GM21390 (cell line): ENCODE measurements at regions not wholly inside any gene's neighbourhood (a gene's known extent, or its start where the extent isn't known, plus 50 kb on each side); places are given as distances from the start of the nearest gene placed in this dataset.
"Not testable (repeated sequence)": the region's sequence is repeated elsewhere in the genome, so short reads cannot be mapped to it uniquely, and the experiment has no call there.

Experiments
- ATAC-seq: cut with Tn5 transposase; IDR thresholded peaks from one replicate; pipeline ENCODE4 v1.9.1; 2021; ENCODE audit not compliant: unreplicated experiment

DNA sequence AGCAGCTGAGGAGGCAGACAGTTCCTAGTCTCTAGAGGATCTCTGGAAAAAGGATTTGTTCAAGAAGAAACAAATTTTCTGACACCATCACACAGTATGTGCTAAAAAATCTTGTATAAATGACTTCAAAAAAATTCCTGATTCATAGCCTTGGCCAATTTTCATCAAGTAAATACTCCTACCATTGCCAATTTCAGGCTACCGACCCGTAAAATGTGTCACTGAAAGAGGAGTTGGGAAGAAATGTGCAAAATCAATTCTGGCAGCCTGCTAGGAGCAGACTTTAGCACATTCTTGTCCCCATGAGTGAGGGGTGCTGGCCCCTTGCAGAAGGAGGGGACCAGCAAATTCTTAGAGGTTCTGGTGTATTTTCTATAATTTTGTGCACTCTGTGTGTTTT lies 109.4 kb downstream of the TMEM30B start:
- no peak for ATAC-seq

DNA sequence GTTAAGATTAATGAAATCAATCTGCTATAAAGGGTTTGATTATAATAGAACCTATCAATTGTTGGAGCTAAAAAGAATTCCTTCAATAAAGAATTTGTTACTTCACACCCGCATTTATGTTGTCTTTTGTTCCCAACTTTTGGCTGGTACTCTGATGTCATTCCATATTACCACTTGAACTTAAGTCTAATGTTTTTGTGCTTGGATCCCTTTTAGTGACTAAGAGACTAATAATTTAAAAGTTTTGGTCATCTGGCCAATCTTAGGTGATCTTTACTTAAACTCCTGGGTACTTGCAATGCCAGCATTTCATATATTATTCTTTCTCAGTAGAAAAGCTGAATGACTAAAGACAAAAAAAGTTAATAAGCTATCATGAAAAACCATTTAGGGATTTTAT lies 113.0 kb downstream of the TMEM30B start:
- ATAC-seq: no peak

DNA sequence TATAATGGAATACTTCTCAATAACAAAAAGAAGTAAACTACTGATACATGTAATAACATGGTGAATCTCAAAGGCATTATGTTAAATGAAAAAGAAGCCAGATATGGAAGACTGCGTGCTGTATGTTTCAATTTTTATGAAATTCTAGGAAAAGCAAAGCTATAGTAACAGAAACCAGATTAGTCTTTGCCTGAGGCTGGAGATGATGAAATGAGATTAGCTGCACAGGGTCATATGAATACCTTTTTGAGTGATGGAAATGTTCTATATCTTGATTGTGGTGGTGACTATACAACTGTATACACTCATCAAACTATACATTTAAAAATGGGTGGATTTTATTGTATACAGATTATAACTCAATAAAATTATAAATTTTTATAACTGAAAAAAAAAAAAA lies 113.5 kb downstream of the TMEM30B start:
- ATAC-seq: no peak

DNA sequence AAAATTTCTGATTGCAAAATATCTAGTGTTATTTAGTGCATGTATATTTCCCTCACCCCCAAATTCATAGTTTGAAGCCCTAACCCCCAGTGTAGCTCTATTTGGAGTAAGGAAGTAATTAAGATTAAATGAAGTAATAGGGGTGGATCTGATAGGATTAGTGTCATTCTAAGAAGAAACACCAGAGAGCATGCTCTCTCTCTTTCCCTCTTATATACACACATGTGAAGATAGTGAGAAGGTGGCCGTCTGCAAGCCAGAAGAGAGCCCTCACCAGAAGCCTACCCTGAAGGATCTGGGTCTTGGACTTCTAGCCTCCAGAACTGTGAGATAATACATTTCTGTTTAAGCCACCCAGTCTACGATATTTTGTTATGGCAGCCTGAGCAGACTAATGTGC lies 120.3 kb downstream of the TMEM30B start:
- no peak for ATAC-seq

DNA sequence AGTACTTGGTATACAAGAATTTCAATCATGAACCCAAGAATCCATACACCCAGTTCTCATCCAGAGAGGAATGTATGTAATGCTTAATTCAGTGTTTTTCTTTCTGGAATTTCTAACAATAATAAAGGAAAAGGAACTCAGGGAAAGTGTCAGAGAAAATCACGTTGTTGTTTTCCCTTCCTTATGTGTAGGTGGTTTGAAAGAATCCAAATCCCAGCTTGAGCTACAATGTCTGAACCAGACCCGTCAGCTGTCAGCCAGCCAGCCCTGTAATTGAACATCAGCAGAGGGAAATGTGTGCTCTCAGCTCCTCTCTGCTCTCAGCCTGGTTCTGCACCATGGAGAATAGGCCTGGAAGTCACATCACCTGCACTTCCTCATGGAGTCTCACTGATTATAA lies 126.5 kb downstream of the TMEM30B start:
- ATAC-seq: no peak

DNA sequence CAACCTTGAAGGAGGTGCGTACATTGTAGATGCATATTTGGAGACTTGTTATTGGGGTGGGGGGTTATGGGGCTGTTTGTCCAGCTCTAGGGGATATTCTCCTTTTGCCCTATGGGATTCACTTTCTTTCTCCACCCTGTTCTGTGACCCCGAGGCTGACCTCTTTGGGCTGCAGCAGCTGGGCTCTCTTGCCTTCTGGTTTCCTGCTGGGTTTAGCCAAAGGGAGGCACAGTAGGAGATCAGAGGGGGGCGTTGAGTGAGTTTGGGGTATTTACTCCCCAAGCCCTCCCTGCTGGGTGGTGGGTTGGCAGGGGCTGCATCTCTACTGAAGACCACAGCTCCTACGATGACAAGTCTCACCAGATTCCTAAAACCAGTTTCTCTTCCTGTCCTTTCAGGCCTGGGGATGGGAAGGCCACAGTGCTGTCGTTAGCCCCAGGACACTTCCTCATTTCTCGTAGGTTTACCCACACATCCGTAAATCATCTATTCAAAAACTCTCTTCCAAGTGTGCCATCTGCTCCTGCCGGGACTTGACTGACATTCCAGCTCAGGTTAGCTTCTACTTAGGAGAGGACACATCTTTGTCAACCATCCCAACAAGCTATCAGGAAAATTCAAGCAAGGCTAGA lies 127.1 kb downstream of the TMEM30B start:
- ATAC-seq: no peak

DNA sequence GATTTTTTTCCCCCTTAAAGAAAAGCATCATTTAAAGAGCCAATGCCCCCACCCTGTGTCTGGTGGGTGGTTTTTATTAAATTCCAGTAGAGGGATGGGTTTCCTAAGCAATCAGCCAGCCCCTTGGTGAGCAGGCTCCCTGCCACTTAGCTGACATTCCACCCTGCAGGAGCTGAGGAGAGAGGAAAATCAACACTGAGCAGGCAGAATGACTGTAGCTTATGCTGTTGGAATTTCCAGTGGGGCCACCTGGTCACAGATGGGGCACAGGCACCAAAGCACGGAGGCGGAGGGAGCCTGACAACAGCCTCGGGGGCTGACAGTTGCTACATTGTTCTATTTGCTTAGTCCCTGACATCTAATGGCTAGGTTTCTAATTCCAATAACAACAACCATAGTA lies 127.7 kb downstream of the TMEM30B start:
- no peak for ATAC-seq

DNA sequence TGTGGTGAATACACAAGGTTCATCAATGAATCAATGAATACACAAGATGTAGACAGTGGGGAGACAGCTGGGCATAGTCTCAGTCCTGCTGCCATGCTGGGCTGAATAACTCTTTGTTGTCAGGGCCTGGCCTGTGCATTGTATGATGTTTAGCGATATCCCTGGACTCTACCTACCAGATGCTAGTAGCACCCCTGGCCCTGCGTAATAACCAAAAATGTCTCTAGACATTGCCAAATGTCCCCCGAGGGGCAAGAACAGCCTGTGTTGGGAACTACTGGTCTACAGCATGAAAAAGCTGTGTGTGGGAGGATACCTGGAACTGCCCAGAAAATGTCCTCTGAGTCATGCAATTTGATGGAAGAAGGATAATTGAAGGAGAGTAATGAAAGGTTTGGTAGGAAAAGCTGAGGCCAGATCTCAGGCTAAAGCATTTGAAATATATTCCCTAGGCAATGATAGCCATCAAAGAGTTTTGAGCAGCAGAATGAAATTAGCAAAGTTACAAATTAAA lies 128.2 kb downstream of the TMEM30B start:
- no peak for ATAC-seq

DNA sequence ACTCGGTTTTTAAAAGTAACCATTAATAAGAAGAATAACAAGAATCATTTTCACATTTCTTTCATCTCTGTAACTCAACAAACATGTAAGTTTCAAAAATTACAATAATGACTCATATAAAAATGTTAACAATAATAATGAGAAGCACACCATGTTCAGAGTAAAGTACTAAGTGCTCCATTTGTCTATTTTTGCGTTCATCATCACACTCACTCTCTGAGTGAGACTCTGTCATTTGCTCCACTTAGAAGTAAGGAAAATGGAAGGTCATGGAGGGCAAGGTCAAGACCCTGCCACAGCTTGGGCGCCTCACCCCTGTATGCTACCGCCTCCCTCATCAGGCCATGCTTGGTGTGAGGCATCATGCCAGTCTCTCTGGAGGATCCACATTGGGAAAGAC lies 129.9 kb downstream of the TMEM30B start:
- no peak for ATAC-seq

DNA sequence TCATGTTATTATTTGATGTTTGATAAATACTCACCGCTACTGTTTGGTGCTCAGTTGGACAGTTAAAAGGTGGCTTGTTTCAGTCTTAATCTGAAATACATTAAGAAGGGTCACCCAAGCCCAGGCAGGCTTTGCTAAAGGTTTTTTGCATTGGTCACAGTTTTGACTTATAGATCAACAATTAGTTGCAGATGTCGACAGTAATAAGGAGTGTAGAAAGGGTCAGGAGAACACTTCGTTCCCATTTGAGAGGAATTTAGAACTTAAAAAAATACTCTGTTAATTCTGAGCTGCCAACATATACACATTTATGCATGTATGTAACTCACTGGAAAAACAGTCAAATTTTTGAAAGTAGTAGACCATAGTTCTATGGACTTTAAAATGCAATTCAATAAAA lies 130.3 kb downstream of the TMEM30B start:
- ATAC-seq: no peak

DNA sequence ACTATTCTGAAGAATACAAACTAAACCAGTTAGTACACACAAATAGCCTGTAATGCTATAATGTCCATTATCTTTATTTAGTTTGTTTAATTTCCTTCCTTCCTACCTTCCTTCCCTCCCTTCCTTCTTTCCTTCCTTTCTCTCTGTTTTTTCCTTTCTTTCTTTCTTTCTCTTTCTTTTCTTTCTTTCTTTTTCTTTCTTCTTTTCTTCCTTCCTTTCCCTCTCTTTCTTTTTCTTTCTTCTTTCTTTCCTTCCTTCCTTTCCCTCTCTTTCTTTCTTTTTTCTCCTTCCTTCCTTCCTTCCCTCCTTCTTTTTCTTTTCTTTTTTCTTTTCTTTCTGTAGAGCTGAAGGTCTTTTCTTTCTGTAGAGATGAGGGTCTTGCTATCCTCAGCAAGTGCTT lies 131.2 kb downstream of the TMEM30B start:
- ATAC-seq: no peak

DNA sequence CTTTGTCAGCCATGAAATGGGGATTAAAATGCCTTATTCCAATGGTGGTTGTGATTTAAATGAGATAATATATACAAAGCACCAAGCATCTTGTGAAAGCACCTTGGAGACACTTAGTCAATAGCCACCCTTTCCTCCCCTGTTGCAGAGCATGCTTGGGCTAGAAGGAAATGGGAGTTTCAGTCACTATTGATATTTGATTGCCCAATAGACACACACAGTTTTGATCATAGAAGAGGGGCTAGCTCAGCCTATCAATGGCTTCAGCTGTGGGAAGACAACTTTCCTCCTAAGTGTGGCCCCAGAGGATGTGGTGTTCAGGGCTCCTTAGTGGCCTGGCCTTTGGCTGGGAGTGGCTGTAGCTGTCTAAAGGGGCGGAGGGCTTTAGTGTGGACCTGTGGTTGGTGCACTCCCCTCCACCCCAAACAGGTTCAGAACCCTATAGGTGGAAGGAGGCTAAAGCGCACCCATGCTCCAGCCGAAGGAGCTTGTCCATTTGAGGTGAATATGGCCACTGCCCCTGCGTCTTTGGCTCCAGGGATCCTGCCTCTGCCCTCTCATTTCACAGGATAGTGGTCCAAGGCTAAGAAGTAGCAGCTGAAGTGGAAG lies 132.3 kb downstream of the TMEM30B start:
- ATAC-seq: no peak

DNA sequence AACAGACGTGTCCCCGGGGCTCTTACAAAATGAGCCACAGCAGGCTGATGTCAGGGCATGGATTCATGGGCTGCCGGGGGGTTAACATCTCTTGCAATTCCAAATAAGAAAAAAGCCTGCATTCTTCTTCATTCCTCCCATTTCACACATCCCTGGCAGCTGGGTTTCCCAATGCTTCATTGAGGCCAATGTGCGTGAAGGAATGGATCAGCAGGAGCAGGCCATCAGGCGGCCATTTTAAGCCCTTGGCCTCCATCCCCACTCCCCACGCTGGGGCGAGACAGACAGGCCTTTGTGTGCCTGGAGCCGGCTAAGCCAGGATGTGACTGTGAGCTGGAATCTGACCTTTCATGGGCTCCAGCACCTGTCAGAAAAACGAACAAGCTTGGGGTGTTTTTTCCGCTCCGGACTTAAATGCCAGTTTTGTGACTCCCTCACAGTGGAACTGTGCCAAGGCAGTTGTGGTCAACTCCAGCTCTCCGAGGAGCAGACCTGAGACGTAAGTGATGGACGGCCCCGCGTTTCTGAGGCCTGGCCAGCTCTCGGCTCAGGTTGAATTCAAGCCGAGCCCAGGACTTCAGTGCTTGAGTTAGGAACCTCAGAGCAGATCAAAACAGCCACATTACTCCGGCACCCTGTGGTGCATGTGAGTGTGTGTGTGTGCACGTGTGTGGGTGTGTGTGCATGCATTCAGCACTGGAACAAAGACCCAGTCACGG lies 133.1 kb downstream of the TMEM30B start:
- no peak for ATAC-seq

DNA sequence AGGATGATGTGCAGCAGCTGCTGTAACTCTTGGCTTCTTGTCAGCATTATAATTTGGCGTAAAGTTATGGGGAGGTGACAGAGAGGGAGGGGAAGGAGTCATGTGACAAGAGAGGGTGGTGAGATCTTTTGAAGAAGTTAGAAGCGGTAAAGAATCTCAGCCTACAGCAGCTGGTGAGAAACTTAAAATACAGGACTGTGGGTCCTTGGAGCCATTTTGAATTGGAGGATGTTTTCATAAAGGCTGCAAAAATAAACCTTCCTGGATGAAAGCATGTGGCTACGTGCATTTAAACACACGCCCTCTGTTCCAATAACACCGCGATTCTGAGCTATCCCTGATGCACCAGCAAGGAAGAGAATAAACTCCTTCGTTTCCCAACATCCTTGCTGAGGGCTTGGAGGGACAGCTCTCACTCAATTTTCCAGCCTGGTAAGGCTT lies 133.7 kb downstream of the TMEM30B start:
- no peak for ATAC-seq

DNA sequence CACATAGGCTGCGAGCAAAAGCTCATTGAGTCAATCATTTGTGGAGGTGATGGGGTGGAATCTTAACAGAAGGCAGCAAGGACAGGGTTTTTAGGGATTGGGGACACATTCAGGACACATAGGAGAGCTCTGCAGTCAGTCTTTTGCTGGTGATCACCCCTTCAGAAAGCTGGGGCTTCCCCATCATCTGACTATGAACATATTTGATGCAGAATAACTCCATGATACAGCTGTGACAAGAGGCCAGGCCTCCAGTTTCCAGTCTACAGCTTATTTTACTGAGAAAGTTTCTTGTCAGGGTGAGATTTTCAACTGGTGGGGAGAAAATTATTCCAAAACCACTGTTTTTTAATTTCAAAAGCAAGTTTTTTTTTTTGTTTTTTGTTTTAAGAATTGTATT lies 134.2 kb downstream of the TMEM30B start:
- ATAC-seq: no peak

DNA sequence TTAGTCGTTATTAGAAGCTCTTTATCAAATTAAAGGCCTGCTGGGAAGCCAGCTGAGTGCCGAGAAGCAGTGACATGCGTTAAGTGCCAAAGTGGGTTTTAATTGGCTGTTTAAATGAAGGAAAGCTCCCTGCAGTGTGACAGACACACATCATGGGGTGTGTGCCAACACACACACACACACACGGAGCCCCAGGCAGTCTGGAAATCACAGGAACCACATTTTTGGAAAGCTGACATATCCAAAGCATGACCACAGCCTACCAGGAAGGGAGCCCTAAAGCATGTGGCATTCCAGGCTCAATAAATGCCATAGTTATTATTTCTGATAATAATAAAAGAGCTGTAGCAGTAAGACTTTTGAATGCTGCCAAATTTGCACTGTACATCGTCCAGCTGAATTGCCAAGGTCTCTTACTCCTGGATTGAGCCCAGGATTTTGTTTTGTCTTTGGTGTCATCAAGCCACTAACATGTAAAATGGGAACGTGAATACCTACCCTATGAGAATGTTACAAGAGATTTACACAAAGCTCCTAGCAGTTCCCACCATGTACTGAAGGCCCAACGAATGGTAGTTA lies 135.1 kb downstream of the TMEM30B start:
- no peak for ATAC-seq

DNA sequence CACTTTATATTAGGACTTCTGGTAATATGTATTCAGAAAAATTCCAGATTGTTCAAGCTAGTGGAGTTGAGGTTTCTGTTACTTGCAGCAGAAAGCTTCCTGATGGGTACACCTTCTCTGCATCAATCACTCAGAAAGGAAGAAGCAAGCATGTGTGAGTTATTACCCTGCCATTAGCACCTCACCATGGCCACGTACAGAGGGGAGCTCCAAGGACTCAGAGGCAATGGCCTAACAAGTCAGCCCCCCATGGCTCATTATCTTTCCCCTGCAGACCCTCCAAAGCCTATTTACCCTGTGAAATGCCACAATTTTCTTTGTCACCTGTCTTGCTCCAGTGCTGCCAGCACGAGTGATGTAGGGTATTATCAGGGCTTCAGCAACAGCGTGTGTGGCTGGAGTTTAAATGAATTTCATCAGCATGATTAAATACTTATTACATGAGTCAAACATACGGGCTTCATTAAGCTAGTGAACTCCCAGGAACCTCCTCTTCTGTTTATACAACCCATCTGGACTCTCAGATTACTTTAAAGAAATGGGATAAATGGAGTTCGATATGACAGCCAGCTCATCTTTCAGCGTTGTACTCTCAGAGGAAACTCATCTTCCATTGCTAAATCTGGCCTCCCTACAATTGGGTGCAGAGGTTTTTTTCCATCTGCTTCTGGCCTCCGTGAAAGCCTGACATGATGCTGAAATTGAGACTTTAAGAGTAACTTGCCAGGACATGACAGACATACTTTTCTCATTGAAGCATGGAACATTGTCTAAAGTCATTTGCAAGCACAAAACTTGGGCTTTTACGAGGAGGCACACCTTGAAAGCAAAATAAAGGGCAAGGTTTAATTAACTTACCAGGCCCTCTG lies 135.9 kb downstream of the TMEM30B start:
- no peak for ATAC-seq

DNA sequence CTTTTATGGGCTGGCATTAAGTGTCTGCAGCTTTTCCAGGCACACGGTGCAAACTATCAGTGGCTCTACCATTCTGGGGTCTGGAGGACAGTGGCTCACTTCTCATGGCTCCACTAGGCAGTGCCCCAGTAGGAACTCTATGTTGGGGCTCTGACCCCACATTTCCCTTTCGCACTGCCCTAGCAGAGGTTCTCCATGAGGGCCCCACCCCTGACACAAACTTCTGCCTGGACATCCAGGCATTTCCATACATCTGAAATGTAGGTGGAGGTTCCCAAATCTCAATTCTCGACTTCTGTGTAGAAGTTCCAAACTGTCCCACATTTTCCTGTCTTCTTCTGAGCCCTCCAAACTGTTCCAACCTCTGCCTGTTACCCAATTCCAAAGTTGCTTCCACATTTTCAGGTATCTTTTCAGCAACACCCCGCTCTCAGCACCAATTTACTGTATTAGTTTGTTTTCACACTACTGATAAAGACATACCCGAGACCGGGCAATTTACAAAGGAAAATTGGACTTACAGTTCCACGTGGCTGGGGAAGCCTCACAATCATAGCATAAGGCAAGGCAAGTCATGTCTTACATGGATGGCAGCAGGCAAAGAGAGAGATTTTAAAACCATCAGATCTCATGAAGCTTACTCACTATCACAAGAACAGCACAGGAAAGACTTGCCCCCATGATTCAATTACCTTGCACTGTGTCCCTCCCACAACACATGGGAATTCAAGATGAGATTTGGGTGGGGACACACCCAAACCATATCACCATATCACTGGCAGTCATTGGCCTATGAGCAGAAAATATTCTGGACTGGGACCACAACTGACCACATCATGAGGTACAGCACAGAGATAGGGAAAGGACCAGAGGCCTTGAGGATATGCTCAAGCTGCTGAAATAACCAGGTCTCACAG lies 136.8 kb downstream of the TMEM30B start:
- not testable (repeated sequence) for ATAC-seq

DNA sequence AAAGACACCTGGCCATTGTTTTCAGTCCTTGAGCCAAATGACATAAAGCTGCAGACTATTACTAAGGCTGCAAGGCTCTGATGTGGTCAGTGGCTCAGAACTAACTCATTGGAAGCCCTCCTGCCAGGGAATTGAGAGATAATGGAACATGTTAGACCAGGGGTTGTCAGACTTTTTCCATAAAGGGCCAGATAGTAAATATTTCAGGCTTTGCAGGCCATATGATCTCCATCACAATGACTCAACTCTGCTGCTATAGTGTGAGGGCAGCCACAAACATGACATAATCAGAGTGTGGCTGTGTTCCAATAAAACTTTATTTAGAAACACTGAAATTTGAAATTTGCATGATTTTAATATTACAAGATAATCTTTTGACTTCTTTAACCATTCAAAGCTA lies 140.3 kb downstream of the TMEM30B start:
- ATAC-seq: no peak

DNA sequence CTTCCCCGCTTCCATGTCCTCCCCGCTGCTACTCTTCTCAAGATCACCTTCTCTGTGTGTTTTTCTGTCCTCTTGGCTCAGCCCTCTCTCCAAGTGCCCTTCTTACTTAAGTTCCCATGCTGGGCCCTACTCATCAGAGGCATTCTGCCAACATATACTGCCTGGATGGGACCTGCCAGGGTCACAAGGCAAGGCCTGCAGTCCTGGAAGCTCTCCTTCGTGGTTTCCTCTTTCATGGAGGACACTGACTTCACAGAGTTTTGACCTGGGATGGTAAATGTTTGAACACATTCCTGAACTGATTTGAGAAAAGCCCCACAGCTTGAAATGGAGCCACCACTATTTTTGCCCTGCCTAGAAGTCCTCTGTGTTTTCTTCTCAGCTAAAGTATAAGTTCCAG lies 140.9 kb downstream of the TMEM30B start:
- no peak for ATAC-seq
